OCI-LY7 (cell line): ENCODE measurements at regions not wholly inside any gene's neighbourhood (a gene's known extent, or its start where the extent isn't known, plus 50 kb on each side); places are given as distances from the start of the nearest gene placed in this dataset.

Source experiments
- BruUV-seq: library from RNA; stranded (reverse); fragments of 400-500 nt; replicated peaks from 2 replicates; lab custom pipeline; 2021; lab: Mats Ljungman, UMichigan
- CTCF ChIA-PET: fragments of 300-600 bp; sonication (Branson Sonifier 250); formaldehyde crosslinking; loops from one replicate; lab custom pipeline; 2022; ENCODE audit warnings: antibody characterized with exemption; ENCODE audit not compliant: unreplicated experiment; lab: Charles Lee
- POLR2A ChIA-PET: fragments of 300-600 bp; sonication (Branson Sonifier 250); formaldehyde crosslinking; loops from one replicate; lab custom pipeline; 2022; ENCODE audit warnings: antibody characterized with exemption; lab: Charles Lee
- DNase-seq: peaks from one replicate; pipeline ENCODE4 v3.0.0-alpha.2; 2015; ENCODE audit warnings: low spot score
- H2AFZ ChIP-seq: fragments of 200-600 bp; sonication (generic), shearing (Covaris generic); 2 replicates; pipeline ENCODE4 v1.6.1; 2014; ENCODE audit warnings: mild to moderate bottlenecking, antibody characterized with exemption, low read length, moderate library complexity
- H3K27ac ChIP-seq: fragments of 200-600 bp; sonication (generic); 2 replicates; pipeline ENCODE4 v1.5.1; 2014; ENCODE audit warnings: mixed run types, low read depth, mild to moderate bottlenecking, moderate library complexity, low read length, inconsistent platforms; ENCODE audit not compliant: poor library complexity, severe bottlenecking
- H3K36me3 ChIP-seq: fragments of 200-600 bp; sonication (generic); 2 replicates; pipeline ENCODE4 v1.6.1; 2014; ENCODE audit warnings: mild to moderate bottlenecking, antibody characterized with exemption, low read length, moderate library complexity, mixed read lengths; ENCODE audit not compliant: insufficient read depth
- H3K4me1 ChIP-seq: fragments of 200-600 bp; sonication (generic); 2 replicates; pipeline ENCODE4 v1.5.1; 2014; ENCODE audit warnings: mild to moderate bottlenecking, low read length; ENCODE audit not compliant: insufficient read depth, poor library complexity, severe bottlenecking
- H3K4me2 ChIP-seq: fragments of 200-600 bp; sonication (generic); 2 replicates; pipeline ENCODE4 v1.6.1; 2014; ENCODE audit warnings: mild to moderate bottlenecking, low read length
- H3K4me3 ChIP-seq: fragments of 200-600 bp; sonication (generic); 2 replicates; pipeline ENCODE4 v1.5.1; 2014; ENCODE audit warnings: mild to moderate bottlenecking, low read depth, low read length; ENCODE audit not compliant: poor library complexity, severe bottlenecking
- H3K79me2 ChIP-seq: fragments of 200-600 bp; sonication (generic); 2 replicates; pipeline ENCODE4 v1.6.1; 2016; ENCODE audit warnings: low read depth, mild to moderate bottlenecking, low read length, moderate library complexity, mixed read lengths; ENCODE audit not compliant: insufficient read depth
- H3K9me2 ChIP-seq: fragments of 200-600 bp; sonication (generic); 2 replicates; pipeline ENCODE4 v1.6.1; 2016; ENCODE audit warnings: mild to moderate bottlenecking, low read length, mixed read lengths; ENCODE audit not compliant: insufficient read depth
- H3K9me3 ChIP-seq: fragments of 200-600 bp; sonication (generic); 2 replicates; pipeline ENCODE4 v1.6.1; 2014; ENCODE audit warnings: mild to moderate bottlenecking, mixed run types, low read length, mixed read lengths
- H4K20me1 ChIP-seq: fragments of 200-600 bp; sonication (generic); 2 replicates; pipeline ENCODE4 v1.6.1; 2014; ENCODE audit warnings: mild to moderate bottlenecking, antibody characterized with exemption, low read length, moderate library complexity, mixed read lengths; ENCODE audit not compliant: insufficient read depth
- CTCF ChIP-seq: fragments of 200-600 bp; sonication (generic); conservative IDR thresholded peaks from 2 replicates; pipeline ENCODE4 v1.5.1; 2014; ENCODE audit warnings: mild to moderate bottlenecking, antibody characterized with exemption, low read length, moderate library complexity, mixed read lengths
- EZH2phosphoT487 ChIP-seq: fragments of 200-600 bp; sonication (generic); IDR thresholded peaks from 2 replicates; pipeline ENCODE4 v1.6.1; 2018; ENCODE audit warnings: low read depth, borderline replicate concordance, mild to moderate bottlenecking, mixed run types, antibody characterized with exemption, low read length, moderate library complexity, mixed read lengths
- intact Hi-C: fragments of 100-400 bp; cut with micrococcal nuclease; formaldehyde crosslinking; loops from one replicate; pipeline ENCODE4 v1.10.0; 2022; ENCODE audit not compliant: unreplicated experiment

GRCh38 chr5:142405023-142405422 lies 80.2 kb upstream of the SPRY4 start:
- no peak for DNase-seq
- Histone ChIP-seq H3K27ac (no peak overlapping the region), H3K4me3 (no peak overlapping the region), H3K79me2 (no peaks in the 10 kb centered on the region), H3K4me1 (no peaks in the 10 kb centered on the region), H3K9me2 (no peaks in the 10 kb centered on the region), H2AFZ (no peak overlapping the region), H3K36me3 (no peaks in the 10 kb centered on the region), H4K20me1 (no peaks in the 10 kb centered on the region), H3K9me3 (no peaks in the 10 kb centered on the region), H3K4me2 (no peak overlapping the region)
- ChIA-PET CTCF (no interaction called here), POLR2A (interaction anchor here (0.5 kb wide), 1 partner anchor 146 kb away, joined by 4 read pairs; no protein-coding TSS in a partner anchor)
- no peak for TF ChIP-seq CTCF
- no peak for TF ChIP-seq EZH2phosphoT487
- BruUV-seq, result no TSS peak
- intact Hi-C loops, result no loop called here

- Histone ChIP-seq H3K9me3 (no peaks in the 10 kb centered on the region), H4K20me1 (no peaks in the 10 kb centered on the region), H3K36me3 (no peaks in the 10 kb centered on the region), H3K4me1 (no peaks in the 10 kb centered on the region), H3K4me2 (no peak overlapping the region), H3K79me2 (no peaks in the 10 kb centered on the region), H3K9me2 (no peaks in the 10 kb centered on the region), H3K27ac (no peak overlapping the region), H3K4me3 (no peak overlapping the region), H2AFZ (no peak overlapping the region)
- POLR2A ChIA-PET, result interaction anchor here (0.9 kb wide), 1 partner anchor 9 kb away, joined by 4 read pairs; no protein-coding TSS in a partner anchor
- intact Hi-C loops, result no loop called here
- CTCF ChIA-PET, result no interaction called here
- no peak for DNase-seq
- BruUV-seq, result no TSS peak
- TF ChIP-seq EZH2phosphoT487 (no peak), CTCF (no peak)
Measured at GRCh38 chr5:142404046-142404477, 79.2 kb upstream of the SPRY4 start.

- intact Hi-C loops, result no loop called here
Measured at GRCh38 chr5:142403583-142403982, 78.8 kb upstream of the SPRY4 start.

More at GRCh38 chr5:142403583-142403982, 78.8 kb upstream of the SPRY4 start:
- ChIA-PET CTCF (no interaction called here), POLR2A (interaction anchor here (0.9 kb wide), 1 partner anchor 10 kb away, joined by 4 read pairs; no protein-coding TSS in a partner anchor)
- Histone ChIP-seq H3K4me3 (no peak overlapping the region), H3K79me2 (no peaks in the 10 kb centered on the region), H3K4me1 (no peaks in the 10 kb centered on the region), H4K20me1 (no peaks in the 10 kb centered on the region), H2AFZ (no peak overlapping the region), H3K27ac (no peak overlapping the region), H3K9me3 (no peaks in the 10 kb centered on the region), H3K36me3 (no peaks in the 10 kb centered on the region), H3K9me2 (no peaks in the 10 kb centered on the region), H3K4me2 (no peak overlapping the region)
- DNase-seq, result no peak
- TF ChIP-seq EZH2phosphoT487 (no peak), CTCF (no peak)
- BruUV-seq, result no TSS peak
